ENCODE measurements at regions not wholly inside any gene's neighbourhood (a gene's known extent, or its start where the extent isn't known, plus 50 kb on each side); places are given as distances from the start of the nearest gene placed in this dataset.

DNA sequence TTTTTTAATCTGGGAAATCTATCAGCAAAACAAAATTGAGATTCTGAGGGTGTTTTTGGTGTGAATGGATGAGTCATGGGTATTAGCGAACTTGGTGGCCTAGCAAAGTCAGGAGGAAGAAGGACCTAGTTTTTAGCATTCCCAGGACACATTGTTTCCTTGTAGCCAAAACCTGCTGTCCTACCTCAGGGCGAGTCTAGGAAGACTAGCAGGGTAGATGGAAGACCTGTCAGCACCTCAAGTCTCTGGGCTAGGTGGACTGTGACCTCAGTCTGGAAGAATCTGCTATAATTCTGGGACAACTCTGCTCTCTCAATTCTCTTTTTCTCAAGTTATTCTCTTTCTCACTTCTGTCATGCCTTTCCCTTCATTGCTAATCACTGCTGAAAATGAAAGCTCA lies 1399.3 kb upstream of the LRRTM1 start:
- H3K9me3 ChIP-seq: no peaks in the 10 kb centered on the region
- H3K27ac ChIP-seq: no peak overlapping the region
- no peaks in the 10 kb centered on the region for H3K4me1 ChIP-seq
- H3K27me3 ChIP-seq: no peaks in the 10 kb centered on the region
- no peaks in the 10 kb centered on the region for H3K36me3 ChIP-seq
- intact Hi-C loops (cut with DNase I): no loop called here
- TF ChIP-seq, protein P1, sequence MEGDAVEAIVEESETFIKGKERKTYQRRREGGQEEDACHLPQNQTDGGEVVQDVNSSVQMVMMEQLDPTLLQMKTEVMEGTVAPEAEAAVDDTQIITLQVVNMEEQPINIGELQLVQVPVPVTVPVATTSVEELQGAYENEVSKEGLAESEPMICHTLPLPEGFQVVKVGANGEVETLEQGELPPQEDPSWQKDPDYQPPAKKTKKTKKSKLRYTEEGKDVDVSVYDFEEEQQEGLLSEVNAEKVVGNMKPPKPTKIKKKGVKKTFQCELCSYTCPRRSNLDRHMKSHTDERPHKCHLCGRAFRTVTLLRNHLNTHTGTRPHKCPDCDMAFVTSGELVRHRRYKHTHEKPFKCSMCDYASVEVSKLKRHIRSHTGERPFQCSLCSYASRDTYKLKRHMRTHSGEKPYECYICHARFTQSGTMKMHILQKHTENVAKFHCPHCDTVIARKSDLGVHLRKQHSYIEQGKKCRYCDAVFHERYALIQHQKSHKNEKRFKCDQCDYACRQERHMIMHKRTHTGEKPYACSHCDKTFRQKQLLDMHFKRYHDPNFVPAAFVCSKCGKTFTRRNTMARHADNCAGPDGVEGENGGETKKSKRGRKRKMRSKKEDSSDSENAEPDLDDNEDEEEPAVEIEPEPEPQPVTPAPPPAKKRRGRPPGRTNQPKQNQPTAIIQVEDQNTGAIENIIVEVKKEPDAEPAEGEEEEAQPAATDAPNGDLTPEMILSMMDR (IDR thresholded peaks at IDR 0.05): no peak
- TF ChIP-seq POLR2A (IDR thresholded peaks at IDR 0.05): no peak
- no peak for DNase-seq
- no peak for ATAC-seq
- no peak overlapping the region for H3K4me3 ChIP-seq
- 69 to 77% (median 73%) methylated on average over 2 of the region's 2 CpGs for WGBS, 4 donors

DNA sequence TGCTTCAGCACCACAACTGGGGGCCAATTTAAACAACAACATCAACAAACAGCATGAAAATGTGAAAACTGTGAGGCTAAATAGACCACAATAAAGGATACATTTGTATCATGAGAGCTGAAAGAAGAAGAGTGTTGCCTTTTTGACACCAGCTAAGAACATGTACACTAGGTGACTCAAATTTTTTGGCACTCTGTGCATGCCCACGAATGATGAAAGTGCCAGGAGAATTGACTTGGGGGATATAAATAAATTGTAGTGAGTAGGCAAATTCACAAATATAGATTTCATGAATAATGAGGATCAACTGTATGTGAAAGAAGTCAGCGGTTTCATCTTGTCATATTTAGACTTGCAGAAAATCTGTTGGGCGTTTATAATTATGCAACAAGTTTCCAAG lies 1388.0 kb upstream of the LRRTM1 start:
- intact Hi-C loops (cut with DNase I): no loop called here
- WGBS, 4 donors: 75 to 83% (median 79%) methylated on average over 3 of the region's 3 CpGs
- TF ChIP-seq POLR2A (IDR thresholded peaks at IDR 0.05): no peak
- TF ChIP-seq, protein P1 (IDR thresholded peaks at IDR 0.05): no peak
- ATAC-seq (no peak), DNase-seq (no peak)
- Histone ChIP-seq H3K4me1 (no peaks in the 10 kb centered on the region), H3K4me3 (no peak overlapping the region), H3K27me3 (no peaks in the 10 kb centered on the region), H3K36me3 (no peaks in the 10 kb centered on the region), H3K27ac (no peak overlapping the region), H3K9me3 (no peaks in the 10 kb centered on the region)

DNA sequence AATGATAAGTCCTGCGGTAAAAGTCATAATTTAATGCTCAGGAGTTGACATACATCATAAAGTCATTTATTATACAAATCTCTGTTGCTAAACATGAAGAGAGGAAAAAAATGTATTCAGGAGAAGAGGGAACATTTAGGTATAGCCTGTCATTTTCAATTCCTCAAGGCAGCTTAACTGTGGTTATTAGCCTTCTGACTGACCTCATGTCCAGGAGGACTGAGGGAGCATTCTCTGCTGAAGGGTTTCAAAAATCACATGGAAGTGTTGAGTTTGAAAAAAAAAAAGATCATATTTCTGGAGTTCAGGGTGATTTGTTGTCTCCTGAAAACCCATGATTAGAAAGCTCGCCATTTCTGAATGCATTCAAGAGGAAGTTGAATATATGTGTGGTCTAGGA lies 1371.1 kb upstream of the LRRTM1 start:
- Histone ChIP-seq H3K27ac (no peak overlapping the region), H3K27me3 (no peaks in the 10 kb centered on the region), H3K36me3 (no peaks in the 10 kb centered on the region), H3K9me3 (peaks cover 0 to 4% (median 0%) of the 10 kb centered on the region in 12 donors), H3K4me3 (no peak overlapping the region), H3K4me1 (no peaks in the 10 kb centered on the region)
- intact Hi-C loops (cut with DNase I): no loop called here
- no peak for DNase-seq
- WGBS, 4 donors: 71 to 82% (median 78%) methylated on average over 2 of the region's 2 CpGs
- TF ChIP-seq POLR2A (IDR thresholded peaks at IDR 0.05): no peak
- TF ChIP-seq, protein P1 (IDR thresholded peaks at IDR 0.05): no peak
- ATAC-seq: no peak

DNA sequence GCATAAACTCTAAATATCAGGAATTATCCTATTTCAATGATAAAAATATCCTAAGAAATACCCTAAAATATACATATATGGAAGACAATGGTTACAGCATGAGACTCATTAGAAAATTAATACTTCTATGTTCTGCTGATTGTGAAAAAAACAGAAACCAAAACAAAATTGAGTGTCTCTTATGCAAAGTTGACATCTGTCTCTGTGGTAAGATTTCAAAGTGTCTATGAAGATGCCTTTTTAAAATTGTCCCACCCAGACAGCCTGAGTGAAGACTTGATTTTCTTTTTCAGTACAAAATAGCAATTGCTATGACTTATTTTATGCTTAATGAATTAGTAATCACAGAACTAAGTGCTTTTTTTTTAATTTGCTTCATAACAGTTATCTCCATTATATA lies 1368.4 kb upstream of the LRRTM1 start:
- TF ChIP-seq POLR2A (IDR thresholded peaks at IDR 0.05): no peak
- TF ChIP-seq, protein P1 (IDR thresholded peaks at IDR 0.05): no peak
- ATAC-seq (no peak), DNase-seq (no peak)
- intact Hi-C loops (cut with DNase I): no loop called here
- no peak overlapping the region for H3K4me3 ChIP-seq
- H3K9me3 ChIP-seq: no peaks in the 10 kb centered on the region
- no peaks in the 10 kb centered on the region for H3K36me3 ChIP-seq
- no peaks in the 10 kb centered on the region for H3K4me1 ChIP-seq
- H3K27me3 ChIP-seq: no peaks in the 10 kb centered on the region
- no peak overlapping the region for H3K27ac ChIP-seq

All from heart left ventricle (tissue), 16 donors.